Right hindlimb (tissue), 1 donor: ENCODE measurements at regions not wholly inside any gene's neighbourhood (a gene's known extent, or its start where the extent isn't known, plus 50 kb on each side); places are given as distances from the start of the nearest gene placed in this dataset.
"Not testable (repeated sequence)": the region's sequence is repeated elsewhere in the genome, so short reads cannot be mapped to it uniquely, and the experiment has no call there.

Experiments used
- DNase-seq: peaks from one replicate; pipeline ENCODE4 v3.0.0-alpha.2; 2018

DNA sequence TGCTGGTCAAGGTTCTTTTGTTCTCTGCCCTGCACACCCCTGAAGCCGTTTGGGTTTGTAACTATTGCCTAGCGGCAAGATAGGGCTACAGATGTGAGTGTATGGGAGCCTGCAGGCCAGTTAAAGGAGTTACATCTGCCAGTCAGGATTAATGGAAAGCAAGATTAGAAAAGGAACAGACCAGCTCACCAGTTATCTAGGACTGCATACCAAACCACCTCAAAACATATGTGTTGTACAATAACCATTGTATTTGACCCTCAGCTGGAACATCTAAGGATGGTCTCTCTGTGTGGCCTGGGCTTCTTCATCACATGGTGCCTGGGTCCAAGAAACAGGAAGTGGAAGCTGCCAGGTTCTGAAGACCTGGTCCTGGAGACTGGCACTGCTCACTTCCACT, 52.5 kb upstream of the FBXO28 start:
- no peak for DNase-seq

DNA sequence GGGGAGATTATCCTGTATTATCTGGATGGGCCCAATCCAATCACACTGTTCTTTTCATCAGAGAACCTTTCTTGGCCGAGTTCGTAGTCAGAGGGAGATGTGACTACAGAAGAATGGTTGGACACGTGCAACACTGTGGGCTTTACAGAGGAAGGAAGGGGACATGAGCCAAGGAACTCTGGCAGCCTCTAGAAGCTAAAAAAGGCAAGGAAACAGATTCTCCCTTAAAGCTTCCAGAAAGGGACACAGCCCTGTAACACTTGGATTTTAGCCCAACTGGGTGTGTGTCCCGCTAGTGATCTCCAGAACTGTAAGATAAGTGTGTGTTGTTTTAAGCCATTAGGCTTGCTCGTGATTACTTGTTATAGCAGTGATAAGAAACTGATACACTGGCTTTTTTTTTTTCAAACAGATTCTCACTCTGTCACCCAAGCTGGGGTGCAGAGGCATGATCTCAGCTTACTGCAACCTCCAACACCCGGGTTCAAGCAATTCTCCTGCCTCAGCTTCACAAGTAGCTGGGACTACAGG, 53.9 kb upstream of the FBXO28 start:
- no peak for DNase-seq

- no peak for DNase-seq
Measured at GRCh38 chr1:224058303-224058702, 55.6 kb upstream of the FBXO28 start.

DNA sequence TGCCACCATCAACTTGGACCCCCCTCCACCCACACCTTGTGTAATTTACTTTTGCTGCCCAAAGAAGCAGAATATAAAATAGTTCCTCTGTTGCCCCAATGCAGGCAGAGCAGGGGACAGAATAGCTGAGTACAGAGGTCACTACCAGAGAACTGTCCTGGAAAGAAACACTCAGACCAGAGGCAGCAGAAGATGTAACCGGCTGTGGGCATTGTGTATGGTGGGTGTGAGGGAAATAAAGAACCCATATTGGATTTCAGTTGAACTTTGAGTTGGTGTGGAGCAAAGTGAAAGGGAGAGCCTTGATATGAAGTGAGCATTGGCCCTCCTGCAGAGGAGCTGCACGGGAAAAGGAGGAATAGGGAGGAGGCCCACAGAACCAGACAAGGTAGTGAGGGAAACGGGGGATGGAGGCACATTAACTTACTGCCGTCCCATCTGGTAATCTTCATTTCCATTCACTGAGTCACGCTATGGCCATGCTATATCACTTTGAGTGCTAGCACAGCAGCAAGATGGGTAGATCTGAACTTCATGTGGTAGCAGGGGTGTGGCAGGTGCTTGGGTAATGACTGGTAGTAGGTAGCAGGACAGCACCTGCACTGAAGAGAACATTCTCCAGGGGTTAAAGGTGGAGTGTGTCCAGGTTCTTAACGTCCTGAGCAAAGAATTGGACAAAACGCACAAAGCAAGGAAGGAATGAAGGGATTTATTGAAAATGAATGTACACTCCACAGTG, 56.3 kb upstream of the FBXO28 start:
- DNase-seq, result no peak

- no peak for DNase-seq
Measured at GRCh38 chr1:224054611-224055010, 59.3 kb upstream of the FBXO28 start.

- no peak for DNase-seq
Measured at GRCh38 chr1:224054012-224054411, 59.9 kb upstream of the FBXO28 start.

DNA sequence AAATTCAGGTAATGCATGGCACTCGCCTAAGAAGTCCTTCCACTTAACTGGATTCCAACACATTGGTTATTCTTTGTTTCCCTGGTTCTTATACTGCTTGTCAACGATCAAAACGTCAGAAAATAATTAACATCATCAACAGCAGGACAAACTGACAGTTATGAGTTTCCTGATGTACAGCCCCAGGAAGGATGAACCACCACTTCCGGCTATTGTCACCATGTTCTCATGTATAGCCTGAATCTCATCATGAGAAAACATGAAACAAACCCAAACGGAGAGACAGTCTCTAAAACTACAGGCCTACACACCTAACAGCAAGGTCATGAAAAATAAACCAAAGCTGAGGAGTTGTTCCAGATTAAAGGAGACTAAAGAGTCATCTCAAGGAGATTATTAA, 60.5 kb upstream of the FBXO28 start:
- no peak for DNase-seq

GRCh38 chr1:224052772-224053171, 61.1 kb upstream of the FBXO28 start:
- no peak for DNase-seq

DNA sequence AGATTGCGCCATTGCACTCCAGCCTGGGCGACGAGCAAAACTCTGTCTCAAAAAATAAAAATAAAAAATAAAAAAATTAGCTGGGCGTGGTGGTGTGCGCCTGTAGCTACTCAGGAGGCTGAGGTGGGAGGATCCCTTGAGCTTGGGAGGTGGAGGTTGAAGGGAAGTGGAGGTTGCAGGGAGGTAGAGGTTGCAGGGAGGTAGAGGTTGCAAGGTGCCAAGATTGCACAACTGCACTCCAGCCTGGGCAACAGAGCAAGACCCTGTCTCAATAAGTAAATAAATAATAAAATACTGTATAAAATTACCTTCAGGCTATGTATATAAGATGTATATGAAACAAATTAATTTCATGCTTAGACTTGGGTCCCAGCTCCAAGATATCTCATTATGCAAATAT, 62.1 kb upstream of the FBXO28 start:
- DNase-seq, result not testable (repeated sequence)

- DNase-seq, result no peak
Measured at GRCh38 chr1:224051086-224051406, 62.9 kb upstream of the FBXO28 start.

- DNase-seq, result no peak
Measured at GRCh38 chr1:224047538-224047937, 66.4 kb upstream of the FBXO28 start.

- no peak for DNase-seq
Measured at GRCh38 chr1:224045556-224045955, 68.4 kb upstream of the FBXO28 start.

DNA sequence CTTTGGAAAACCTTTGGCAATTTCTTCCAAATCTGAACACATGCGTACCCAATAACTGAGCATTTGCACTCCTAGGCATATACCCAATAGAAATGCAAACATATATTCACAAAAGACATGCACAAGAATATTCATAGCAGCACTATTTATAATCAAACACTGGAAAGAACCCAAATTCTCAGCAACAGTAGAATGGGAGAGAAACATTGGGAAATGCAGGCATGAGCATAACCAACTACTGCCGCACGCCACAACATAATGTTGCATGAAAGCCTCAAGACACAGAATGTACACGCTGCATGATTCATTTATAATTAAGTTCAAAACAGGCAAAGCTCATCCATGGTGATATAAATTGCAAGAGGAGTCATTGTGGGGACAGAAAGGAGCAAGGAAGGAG, 69.5 kb upstream of the FBXO28 start:
- DNase-seq, result no peak

- DNase-seq, result no peak
Measured at GRCh38 chr1:224042557-224043118, 71.3 kb upstream of the FBXO28 start.

DNA sequence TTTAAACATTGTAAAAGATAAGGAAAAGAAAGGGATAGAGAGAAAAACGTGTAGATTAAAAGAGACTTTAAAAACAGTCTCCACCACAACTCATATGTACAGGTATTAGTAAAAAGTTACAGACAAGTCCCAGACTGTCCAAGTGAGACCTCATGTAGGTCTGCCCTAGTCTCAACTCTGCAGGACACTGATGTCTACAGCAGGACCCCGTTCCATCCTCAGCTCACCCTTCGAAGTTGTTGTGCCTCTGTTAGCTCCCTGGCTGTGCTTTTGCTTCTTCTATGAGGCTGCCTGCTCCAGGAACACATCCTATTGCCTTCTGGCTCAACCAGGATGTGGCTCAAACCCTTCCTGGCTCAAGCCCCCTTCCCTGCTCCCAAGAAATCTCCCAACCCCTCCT, 72.9 kb upstream of the FBXO28 start:
- DNase-seq, result no peak

GRCh38 chr1:224040423-224040822, 73.5 kb upstream of the FBXO28 start:
- DNase-seq, result not testable (repeated sequence)

DNA sequence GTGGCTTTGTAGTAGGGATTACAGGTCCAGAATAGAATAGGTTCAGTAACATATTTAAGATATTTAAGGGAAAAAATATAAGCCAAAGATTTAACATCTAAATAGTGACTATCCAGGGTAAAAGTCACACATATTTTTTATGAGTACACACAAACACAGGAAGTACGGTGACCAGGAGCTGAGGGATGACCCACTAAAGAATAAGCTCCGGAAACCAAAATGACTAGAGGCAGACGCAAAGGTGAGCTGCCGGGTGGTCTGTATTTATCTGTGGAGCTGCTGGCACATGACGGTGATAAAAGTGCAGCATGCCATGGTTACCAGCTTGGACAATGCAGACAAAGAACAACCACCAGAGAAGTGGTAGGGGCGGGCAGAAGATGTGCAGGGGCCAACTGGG, 73.9 kb upstream of the FBXO28 start:
- not testable (repeated sequence) for DNase-seq

- DNase-seq, result not testable (repeated sequence)
Measured at GRCh38 chr1:224038832-224039231, 75.1 kb upstream of the FBXO28 start.

GRCh38 chr1:224037362-224037761, 76.5 kb upstream of the FBXO28 start:
- DNase-seq, result not testable (repeated sequence)

GRCh38 chr1:224032608-224033276, 81.2 kb upstream of the FBXO28 start:
- DNase-seq, result not testable (repeated sequence)

DNA sequence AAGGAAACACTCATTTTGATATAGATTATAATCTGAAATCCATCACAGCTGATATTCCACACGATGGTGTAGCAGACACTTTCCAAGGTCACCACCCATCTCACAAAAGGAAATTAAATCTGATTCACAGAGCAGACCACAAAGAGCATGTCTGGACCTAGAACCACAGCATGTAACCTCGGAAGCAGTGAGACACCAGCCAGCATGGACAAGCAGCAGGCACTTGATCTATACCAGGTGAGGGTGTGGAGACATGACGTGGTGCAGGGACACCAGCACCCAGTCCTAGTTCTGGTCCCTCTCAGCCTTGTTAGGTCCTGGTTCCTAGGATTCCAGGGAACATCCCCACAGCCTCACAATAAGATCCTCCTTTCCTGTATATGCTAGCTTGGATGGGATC, 81.9 kb upstream of the FBXO28 start:
- not testable (repeated sequence) for DNase-seq

DNA sequence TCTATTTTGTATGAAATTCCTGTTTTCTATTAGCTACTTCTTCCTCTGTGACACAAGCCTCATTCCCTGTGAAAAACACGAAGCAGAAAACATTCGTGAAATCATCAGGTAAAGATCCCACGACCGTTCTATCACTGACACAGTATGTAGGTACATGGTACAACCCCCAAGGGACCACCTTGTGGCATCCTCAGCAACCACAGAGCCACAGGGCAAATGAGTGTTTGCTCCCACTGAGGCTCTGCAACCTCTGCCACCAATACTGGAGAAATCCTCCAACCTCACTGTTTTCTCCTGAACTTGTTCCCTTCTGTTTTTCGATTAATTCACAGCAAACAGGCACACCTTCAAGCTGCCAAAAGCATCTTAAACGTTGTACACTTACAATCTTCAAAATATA, 83.7 kb upstream of the FBXO28 start:
- not testable (repeated sequence) for DNase-seq

GRCh38 chr1:224029286-224030025, 84.5 kb upstream of the FBXO28 start:
- not testable (repeated sequence) for DNase-seq
